ENCODE measurements at regions not wholly inside any gene's neighbourhood (a gene's known extent, or its start where the extent isn't known, plus 50 kb on each side); places are given as distances from the start of the nearest gene placed in this dataset.
"Not testable (repeated sequence)": the region's sequence is repeated elsewhere in the genome, so short reads cannot be mapped to it uniquely, and the experiment has no call there.

- no peak for DNase-seq (ENCODE audit: low spot score)
Measured at GRCh38 chrX:95218976-95219375, 1465.7 kb upstream of the DIAPH2 start.

GRCh38 chrX:95248386-95248785 is 1436.3 kb upstream of the DIAPH2 start:
- no peak for DNase-seq (ENCODE audit: low spot score)

GRCh38 chrX:95290455-95290854 is 1394.2 kb upstream of the DIAPH2 start:
- DNase-seq (ENCODE audit: low spot score), result no peak

GRCh38 chrX:95291561-95291960 is 1393.1 kb upstream of the DIAPH2 start:
- DNase-seq (ENCODE audit: low spot score), result no peak

- no peak for DNase-seq (ENCODE audit: low spot score)
Measured at GRCh38 chrX:95318882-95319281, 1365.8 kb upstream of the DIAPH2 start.

- DNase-seq (ENCODE audit: low spot score), result no peak
Measured at GRCh38 chrX:95325185-95325584, 1359.5 kb upstream of the DIAPH2 start.

GRCh38 chrX:95330292-95330691 is 1354.3 kb upstream of the DIAPH2 start:
- no peak for DNase-seq (ENCODE audit: low spot score)

- DNase-seq (ENCODE audit: low spot score), result no peak
Measured at GRCh38 chrX:95332530-95332929, 1352.1 kb upstream of the DIAPH2 start.

- no peak for DNase-seq (ENCODE audit: low spot score)
Measured at GRCh38 chrX:95346856-95347255, 1337.8 kb upstream of the DIAPH2 start.

GRCh38 chrX:95350774-95351488 is 1333.7 kb upstream of the DIAPH2 start:
- DNase-seq (ENCODE audit: low spot score), result no peak

GRCh38 chrX:95367286-95367685 is 1317.4 kb upstream of the DIAPH2 start:
- no peak for DNase-seq (ENCODE audit: low spot score)

GRCh38 chrX:95382799-95383198 is 1301.8 kb upstream of the DIAPH2 start:
- DNase-seq (ENCODE audit: low spot score), result no peak

- no peak for DNase-seq (ENCODE audit: low spot score)
Measured at GRCh38 chrX:95383778-95384177, 1300.9 kb upstream of the DIAPH2 start.

- no peak for DNase-seq (ENCODE audit: low spot score)
Measured at GRCh38 chrX:95427389-95427788, 1257.3 kb upstream of the DIAPH2 start.

GRCh38 chrX:95435198-95435597 is 1249.4 kb upstream of the DIAPH2 start:
- DNase-seq (ENCODE audit: low spot score), result no peak

- no peak for DNase-seq (ENCODE audit: low spot score)
Measured at GRCh38 chrX:95441836-95442235, 1242.8 kb upstream of the DIAPH2 start.

- no peak for DNase-seq (ENCODE audit: low spot score)
Measured at GRCh38 chrX:95484781-95485180, 1199.9 kb upstream of the DIAPH2 start.

GRCh38 chrX:95505721-95506120 is 1178.9 kb upstream of the DIAPH2 start:
- DNase-seq (ENCODE audit: low spot score), result no peak

GRCh38 chrX:95509474-95509873 is 1175.2 kb upstream of the DIAPH2 start:
- DNase-seq (ENCODE audit: low spot score), result no peak

GRCh38 chrX:95524018-95524417 is 1160.6 kb upstream of the DIAPH2 start:
- not testable (repeated sequence) for DNase-seq (ENCODE audit: low spot score)

GRCh38 chrX:95536111-95536510 is 1148.5 kb upstream of the DIAPH2 start:
- DNase-seq (ENCODE audit: low spot score), result no peak

GRCh38 chrX:95536661-95537060 is 1148.0 kb upstream of the DIAPH2 start:
- DNase-seq (ENCODE audit: low spot score), result no peak

- DNase-seq (ENCODE audit: low spot score), result no peak
Measured at GRCh38 chrX:95539041-95539440, 1145.6 kb upstream of the DIAPH2 start.

- not testable (repeated sequence) for DNase-seq (ENCODE audit: low spot score)
Measured at GRCh38 chrX:95549552-95549951, 1135.1 kb upstream of the DIAPH2 start.
